HCT116 (cell line): ENCODE measurements at regions not wholly inside any gene's neighbourhood (a gene's known extent, or its start where the extent isn't known, plus 50 kb on each side); places are given as distances from the start of the nearest gene placed in this dataset.
"Not testable (repeated sequence)": the region's sequence is repeated elsewhere in the genome, so short reads cannot be mapped to it uniquely, and the experiment has no call there.

ENCODE experiments used
- ATAC-seq: fragments of 200-7000 bp; cut with Tn5 transposase; 2 replicates; pipeline ENCODE4 v1.9.1; 2020; ENCODE audit warnings: mild to moderate bottlenecking, moderate library complexity
- BruUV-seq: library from RNA; stranded (reverse); fragments of 400-500 nt; replicated peaks from 2 replicates; lab custom pipeline; 2021; lab: Mats Ljungman, UMichigan
- CTCF ChIA-PET: fragments of 300-600 bp; sonication (Branson Sonifier 250); formaldehyde crosslinking; loops from one replicate; lab custom pipeline; 2021; ENCODE audit warnings: antibody characterized with exemption; lab: Charles Lee
- POLR2A ChIA-PET: fragments of 300-600, 350-600 bp; sonication (Branson Sonifier 250); formaldehyde crosslinking; loops from one replicate; lab custom pipeline; 2021; ENCODE audit warnings: antibody characterized with exemption; lab: Charles Lee
- RAD21 ChIA-PET, 2 experiments: fragments of 300-600 bp; sonication (Branson Sonifier 250); formaldehyde crosslinking; loops; one replicate each; lab custom pipeline; 2023; ENCODE audit warnings: low total read pairs in 2 of 2; ENCODE audit not compliant: uncharacterized antibody in 2 of 2, unreplicated experiment in 2 of 2, low non-redundant PET in 1 of 2; lab: Charles Lee
- DNase-seq: peaks from one replicate; pipeline ENCODE4 v3.0.0-alpha.2; 2010; ENCODE audit warnings: low read depth, low spot score
- H2AFZ ChIP-seq: fragments of 200-600 bp; shearing (Covaris generic), sonication (generic); 2 replicates; pipeline ENCODE4 v1.6.1; 2017; ENCODE audit warnings: low read depth, mixed run types, mixed read lengths, antibody characterized with exemption, low read length; ENCODE audit not compliant: poor library complexity, severe bottlenecking
- H3K27ac ChIP-seq: 2 replicates; pipeline ENCODE4 v1.5.1; 2012; ENCODE audit warnings: low read depth, low read length
- H3K27me3 ChIP-seq: fragments of 200-600 bp; sonication (generic); 2 replicates; pipeline ENCODE4 v1.6.1; 2016; ENCODE audit warnings: mixed run types, low read length, mixed read lengths; ENCODE audit not compliant: insufficient read depth
- H3K36me3 ChIP-seq, 2 experiments: fragments of 200-500 bp in 1 of 2; fragments of 200-600 bp in 1 of 2; sonication (Bioruptor generic) in 1 of 2; sonication (generic) in 1 of 2; 2 replicates each; pipeline versions ENCODE4 v1.5.1 to v1.6.1; 2014 to 2016; ENCODE audit warnings: low read length in 2 of 2, inconsistent platforms in 1 of 2, mixed read lengths in 1 of 2, mixed run types in 1 of 2; ENCODE audit not compliant: insufficient read depth in 2 of 2, control insufficient read depth in 1 of 2
- H3K4me1 ChIP-seq, 2 experiments: fragments of 200-600 bp in 1 of 2; sonication (generic) in 1 of 2; 2 replicates each; pipeline versions ENCODE4 v1.5.1 to v1.6.1; 2012 to 2017; ENCODE audit warnings: low read length in 2 of 2, inconsistent platforms in 1 of 2, mild to moderate bottlenecking in 1 of 2, mixed read lengths in 1 of 2, mixed run types in 1 of 2, moderate library complexity in 1 of 2; ENCODE audit not compliant: insufficient read depth in 2 of 2, control insufficient read depth in 1 of 2
- H3K4me2 ChIP-seq: fragments of 200-600 bp; sonication (generic); 2 replicates; pipeline ENCODE4 v1.6.1; 2017; ENCODE audit warnings: mixed run types, low read length, mixed read lengths
- H3K4me3 ChIP-seq, 2 experiments: fragments of 200-600 bp in 1 of 2; sonication (generic) in 1 of 2; replicated peaks in 1 of 2; 2 replicates each; pipeline ENCODE4 v1.5.1; 2011 to 2016; ENCODE audit warnings: low read length in 2 of 2, control low read depth in 1 of 2, low read depth in 1 of 2, mild to moderate bottlenecking in 1 of 2, mixed read lengths in 1 of 2, mixed run types in 1 of 2
- H3K79me2 ChIP-seq: fragments of 200-600 bp; sonication (generic); 2 replicates; pipeline ENCODE4 v1.6.1; 2017; ENCODE audit warnings: mild to moderate bottlenecking, mixed run types, low read length, moderate library complexity, mixed read lengths; ENCODE audit not compliant: insufficient read depth
- H3K9ac ChIP-seq: fragments of 200-600 bp; sonication (generic); 2 replicates; pipeline ENCODE4 v1.6.1; 2016; ENCODE audit warnings: low read length, mixed read lengths
- H3K9me2 ChIP-seq: fragments of 200-600 bp; sonication (generic), shearing (Covaris generic); 2 replicates; pipeline ENCODE4 v1.6.1; 2017; ENCODE audit warnings: mixed run types, mild to moderate bottlenecking, moderate library complexity; ENCODE audit not compliant: insufficient read depth
- H3K9me3 ChIP-seq, 2 experiments: fragments of 200-500 bp in 1 of 2; fragments of 200-600 bp in 1 of 2; sonication (Bioruptor generic) in 1 of 2; sonication (generic) in 1 of 2; 2 replicates each; pipeline ENCODE4 v1.6.1; 2014 to 2017; ENCODE audit warnings: low read length in 2 of 2, mixed read lengths in 2 of 2, inconsistent platforms in 1 of 2, low read depth in 1 of 2, mild to moderate bottlenecking in 1 of 2, mixed run types in 1 of 2, moderate library complexity in 1 of 2; ENCODE audit not compliant: control insufficient read depth in 1 of 2, insufficient read depth in 1 of 2
- H4K20me1 ChIP-seq: fragments of 200-600 bp; sonication (generic), shearing (Covaris generic); 2 replicates; pipeline ENCODE4 v1.6.1; 2017; ENCODE audit warnings: mixed run types, mild to moderate bottlenecking, moderate library complexity; ENCODE audit not compliant: insufficient read depth
- CBX3 ChIP-seq: IDR thresholded peaks from 2 replicates; pipeline ENCODE4 v1.6.1; 2012; ENCODE audit warnings: low read depth
- CEBPB ChIP-seq: IDR thresholded peaks from 2 replicates; pipeline ENCODE4 v1.6.1; 2012; ENCODE audit warnings: low read depth
- POLR2AphosphoS5 ChIP-seq: IDR thresholded peaks from 2 replicates; pipeline ENCODE4 v1.6.1; 2011; ENCODE audit warnings: mild to moderate bottlenecking, low read depth, low read length, moderate library complexity
- SP1 ChIP-seq: IDR thresholded peaks from 2 replicates; pipeline ENCODE4 v1.6.1; 2012; ENCODE audit warnings: low read depth
- TCF7L2 ChIP-seq: IDR thresholded peaks from 2 replicates; pipeline ENCODE4 v1.7.0; 2011; ENCODE audit warnings: borderline replicate concordance, inconsistent platforms; ENCODE audit not compliant: insufficient read depth, insufficient read length; ENCODE audit errors: extremely low read depth
- ZFX ChIP-seq: fragments of 450-650 bp; IDR thresholded peaks from 2 replicates; pipeline ENCODE4 v1.6.1; 2017
- intact Hi-C: fragments of 100-400 bp; cut with micrococcal nuclease; formaldehyde crosslinking; loops from 2 replicates; pipeline ENCODE4 v1.10.0; 2022
- TF ChIP-seq, protein P1 (sequence below), 3 experiments: fragments of 200-600 bp in 1 of 3; sonication (generic) in 1 of 3; IDR thresholded peaks in 2 of 3; conservative IDR thresholded peaks in 1 of 3; 2 replicates each; pipeline ENCODE4 v1.5.1; 2012 to 2017; ENCODE audit warnings: low read depth in 2 of 3, low read length in 2 of 3, antibody characterized with exemption in 1 of 3, borderline replicate concordance in 1 of 3, control low read depth in 1 of 3, mild to moderate bottlenecking in 1 of 3, mixed read lengths in 1 of 3, mixed run types in 1 of 3, moderate library complexity in 1 of 3; ENCODE audit not compliant: insufficient read depth in 1 of 3
- TF ChIP-seq, protein P2 (sequence below): IDR thresholded peaks from 2 replicates; pipeline ENCODE4 v1.6.1; 2011; ENCODE audit warnings: mild to moderate bottlenecking, low read length, moderate library complexity; ENCODE audit not compliant: insufficient replicate concordance; ENCODE audit errors: extremely low read depth

DNA sequence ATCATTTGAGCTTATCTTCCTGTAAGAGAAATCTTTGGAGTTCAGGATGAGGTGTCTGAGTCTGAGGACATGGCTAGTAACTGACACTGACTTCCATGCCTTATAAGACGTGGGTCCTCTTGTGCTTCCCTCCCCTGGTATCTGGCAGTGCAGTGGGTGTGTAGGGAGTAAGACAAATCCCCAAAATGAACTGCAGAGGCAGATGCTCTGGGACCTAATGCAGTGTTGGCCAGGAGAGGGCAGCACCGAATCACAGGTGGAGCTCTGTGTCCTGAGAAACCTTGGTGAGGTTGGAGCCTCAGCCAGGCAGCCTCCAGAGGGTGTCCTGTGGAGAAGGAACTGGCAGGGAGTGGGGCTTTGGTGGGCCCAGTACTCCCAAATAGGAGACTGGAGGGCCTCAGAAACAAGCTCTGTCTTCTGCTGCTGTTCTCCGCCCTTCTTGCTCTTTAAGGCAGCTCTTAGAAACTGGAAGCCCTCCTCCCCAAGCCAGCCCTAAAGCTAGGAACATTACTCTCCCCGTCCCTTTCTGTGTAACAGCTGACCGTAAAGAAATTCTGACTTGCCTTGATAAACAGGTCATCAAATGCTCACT, 196.8 kb downstream of the CCNG2 start:
- H3K27me3 ChIP-seq, RAD21 ChIA-PET, intact Hi-C loops, BruUV-seq, H3K27ac ChIP-seq, POLR2A ChIA-PET, H3K9ac ChIP-seq, H3K4me2 ChIP-seq, H2AFZ ChIP-seq, H3K4me1 ChIP-seq, H3K36me3 ChIP-seq, DNase-seq, H4K20me1 ChIP-seq, H3K9me2 ChIP-seq, H3K4me3 ChIP-seq, H3K79me2 ChIP-seq, H3K9me3 ChIP-seq: not testable (repeated sequence)
- CTCF ChIA-PET: interaction anchor here (1.1 to 1.6 kb wide), 4 partner anchors 8 to 247 kb away, joined by 3 to 5 read pairs (median 4); no protein-coding TSS in a partner anchor
- TF ChIP-seq, protein P1, sequence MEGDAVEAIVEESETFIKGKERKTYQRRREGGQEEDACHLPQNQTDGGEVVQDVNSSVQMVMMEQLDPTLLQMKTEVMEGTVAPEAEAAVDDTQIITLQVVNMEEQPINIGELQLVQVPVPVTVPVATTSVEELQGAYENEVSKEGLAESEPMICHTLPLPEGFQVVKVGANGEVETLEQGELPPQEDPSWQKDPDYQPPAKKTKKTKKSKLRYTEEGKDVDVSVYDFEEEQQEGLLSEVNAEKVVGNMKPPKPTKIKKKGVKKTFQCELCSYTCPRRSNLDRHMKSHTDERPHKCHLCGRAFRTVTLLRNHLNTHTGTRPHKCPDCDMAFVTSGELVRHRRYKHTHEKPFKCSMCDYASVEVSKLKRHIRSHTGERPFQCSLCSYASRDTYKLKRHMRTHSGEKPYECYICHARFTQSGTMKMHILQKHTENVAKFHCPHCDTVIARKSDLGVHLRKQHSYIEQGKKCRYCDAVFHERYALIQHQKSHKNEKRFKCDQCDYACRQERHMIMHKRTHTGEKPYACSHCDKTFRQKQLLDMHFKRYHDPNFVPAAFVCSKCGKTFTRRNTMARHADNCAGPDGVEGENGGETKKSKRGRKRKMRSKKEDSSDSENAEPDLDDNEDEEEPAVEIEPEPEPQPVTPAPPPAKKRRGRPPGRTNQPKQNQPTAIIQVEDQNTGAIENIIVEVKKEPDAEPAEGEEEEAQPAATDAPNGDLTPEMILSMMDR (IDR thresholded peaks at IDR 0.05 in 2 of 3, conservative IDR thresholded peaks at IDR 0.05 in 1 of 3; ENCODE audit: borderline replicate concordance in 1 of 3, insufficient read depth in 1 of 3, low read depth in 2 of 3, low read length in 2 of 3): 0 out of 6 replicates have a peak, but pooled peaks of 1 of the 3 experiments have one; percentile 39
- peak; percentile 96 for ATAC-seq

DNA sequence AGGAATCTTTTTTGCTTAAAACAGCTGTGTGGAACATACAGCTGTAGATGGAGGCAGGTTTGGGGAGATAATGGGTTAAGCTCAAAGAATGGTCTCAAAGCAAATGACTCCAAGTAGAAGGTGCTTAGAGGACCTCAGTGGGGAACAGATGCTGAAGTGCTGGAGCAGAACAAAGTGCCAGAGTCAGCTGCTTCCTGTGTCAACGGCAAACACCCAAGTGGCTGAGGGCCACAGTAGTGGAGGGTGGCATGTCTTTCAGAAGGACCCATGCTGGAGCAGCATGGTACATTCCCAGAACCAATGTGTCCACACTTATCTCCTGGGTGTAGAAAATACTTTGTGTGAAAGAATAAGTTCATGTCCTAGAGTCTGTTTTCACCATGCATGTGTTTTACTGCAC, 197.5 kb downstream of the CCNG2 start:
- Histone ChIP-seq H3K9ac (no peak overlapping the region), H3K4me3 (no peak overlapping the region), H3K4me2 (no peak overlapping the region), H3K79me2 (no peaks in the 10 kb centered on the region), H3K27me3 (0 out of 2 replicates have a peak, but pooled peaks cover 7% of the 10 kb centered on the region), H2AFZ (no peak overlapping the region), H3K27ac (no peak overlapping the region), H3K9me2 (no peaks in the 10 kb centered on the region), H3K36me3 (no peaks in the 10 kb centered on the region), H4K20me1 (no peaks in the 10 kb centered on the region), H3K9me3 (no peaks in the 10 kb centered on the region), H3K4me1 (no peaks in the 10 kb centered on the region)
- RAD21 ChIA-PET: no interaction called here
- CTCF ChIA-PET: no interaction called here
- BruUV-seq: no TSS peak
- POLR2A ChIA-PET: no interaction called here
- ATAC-seq: no peak
- TF ChIP-seq TCF7L2 (no peak), CEBPB (no peak), SP1 (no peak), ZFX (no peak), POLR2AphosphoS5 (no peak), CBX3 (no peak)
- TF ChIP-seq, protein P2, sequence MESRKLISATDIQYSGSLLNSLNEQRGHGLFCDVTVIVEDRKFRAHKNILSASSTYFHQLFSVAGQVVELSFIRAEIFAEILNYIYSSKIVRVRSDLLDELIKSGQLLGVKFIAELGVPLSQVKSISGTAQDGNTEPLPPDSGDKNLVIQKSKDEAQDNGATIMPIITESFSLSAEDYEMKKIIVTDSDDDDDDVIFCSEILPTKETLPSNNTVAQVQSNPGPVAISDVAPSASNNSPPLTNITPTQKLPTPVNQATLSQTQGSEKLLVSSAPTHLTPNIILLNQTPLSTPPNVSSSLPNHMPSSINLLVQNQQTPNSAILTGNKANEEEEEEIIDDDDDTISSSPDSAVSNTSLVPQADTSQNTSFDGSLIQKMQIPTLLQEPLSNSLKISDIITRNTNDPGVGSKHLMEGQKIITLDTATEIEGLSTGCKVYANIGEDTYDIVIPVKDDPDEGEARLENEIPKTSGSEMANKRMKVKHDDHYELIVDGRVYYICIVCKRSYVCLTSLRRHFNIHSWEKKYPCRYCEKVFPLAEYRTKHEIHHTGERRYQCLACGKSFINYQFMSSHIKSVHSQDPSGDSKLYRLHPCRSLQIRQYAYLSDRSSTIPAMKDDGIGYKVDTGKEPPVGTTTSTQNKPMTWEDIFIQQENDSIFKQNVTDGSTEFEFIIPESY: no peak
- no peak for DNase-seq
- intact Hi-C loops: no loop called here
